ENCODE measurements at regions not wholly inside any gene's neighbourhood (a gene's known extent, or its start where the extent isn't known, plus 50 kb on each side); places are given as distances from the start of the nearest gene placed in this dataset.

GRCh38 chr17:74045608-74046280, 157.7 kb upstream of the RPL38 start (continued):
- TF ChIP-seq ZNF274 (IDR thresholded peaks at IDR 0.05; ENCODE audit: low read depth, low read length) (no peak), POLR2AphosphoS5 (IDR thresholded peaks at IDR 0.05; ENCODE audit: low read depth, low read length) (no peak), EZH2phosphoT487 (IDR thresholded peaks at IDR 0.05; ENCODE audit: borderline replicate concordance) (no peak), SP1 (IDR thresholded peaks at IDR 0.05; ENCODE audit: low read depth) (no peak), SIN3A (IDR thresholded peaks at IDR 0.05; ENCODE audit: low read depth) (no peak)

GRCh38 chr17:74049167-74049966, 154.1 kb upstream of the RPL38 start:
- ChIA-PET RAD21 (ENCODE audit: low non-redundant PET in 1 of 2, low total read pairs in 2 of 2, uncharacterized antibody in 2 of 2, unreplicated experiment in 2 of 2) (no interaction called here), CTCF (no interaction called here), POLR2A (no interaction called here)
- no peak overlapping the region for H2AFZ ChIP-seq (ENCODE audit: low read depth, low read length, poor library complexity, severe bottlenecking)
- no peak overlapping the region for H3K4me2 ChIP-seq (ENCODE audit: low read length)
- TF ChIP-seq CEBPB (IDR thresholded peaks at IDR 0.05; ENCODE audit: low read depth) = no peak
- no peak for TF ChIP-seq TCF7L2 (IDR thresholded peaks at IDR 0.05; ENCODE audit: borderline replicate concordance, extremely low read depth, insufficient read depth, insufficient read length)
- no peak for TF ChIP-seq POLR2AphosphoS5 (IDR thresholded peaks at IDR 0.05; ENCODE audit: low read depth, low read length)
- TF ChIP-seq JUND (IDR thresholded peaks at IDR 0.05) = no peak
- TF ChIP-seq EZH2 (IDR thresholded peaks at IDR 0.05) = no peak
- TF ChIP-seq SIN3A (IDR thresholded peaks at IDR 0.05; ENCODE audit: low read depth) = no peak
- no peak for TF ChIP-seq SP1 (IDR thresholded peaks at IDR 0.05; ENCODE audit: low read depth)
- no peak for TF ChIP-seq ZBTB33 (IDR thresholded peaks at IDR 0.05; ENCODE audit: extremely low read depth, insufficient replicate concordance, low read length)
- TF ChIP-seq ELF1 (IDR thresholded peaks at IDR 0.05; ENCODE audit: borderline replicate concordance, low read depth) = no peak
- no peak for TF ChIP-seq FOSL1 (IDR thresholded peaks at IDR 0.05; ENCODE audit: low read depth)
- no peak for TF ChIP-seq EGR1 (IDR thresholded peaks at IDR 0.05; ENCODE audit: low read depth)
- no peak overlapping the region for H3K9ac ChIP-seq (ENCODE audit: low read length)
- H3K4me1 ChIP-seq (ENCODE audit: control insufficient read depth in 1 of 2, insufficient read depth in 2 of 2, low read length in 2 of 2) = peaks cover 0 to 5% of the 10 kb centered on the region in 2 experiments; a peak in 1 of 4 replicates
- no peak for ATAC-seq
- H3K4me3 ChIP-seq (replicated peaks in 1 of 2; ENCODE audit: low read depth in 1 of 2, low read length in 2 of 2) = no peak overlapping the region
- BruUV-seq (replicated peaks) = no TSS peak
- DNase-seq (ENCODE audit: low read depth, low spot score) = no peak
- no peaks in the 10 kb centered on the region for H3K36me3 ChIP-seq (ENCODE audit: control insufficient read depth in 1 of 2, insufficient read depth in 2 of 2, low read length in 2 of 2)
- H3K9me2 ChIP-seq (ENCODE audit: insufficient read depth) = no peaks in the 10 kb centered on the region
- H3K9me3 ChIP-seq (ENCODE audit: control insufficient read depth in 1 of 2, insufficient read depth in 1 of 2, low read depth in 1 of 2, low read length in 2 of 2) = no peaks in the 10 kb centered on the region
- no peak overlapping the region for H3K27ac ChIP-seq (ENCODE audit: low read depth, low read length)
- intact Hi-C loops (cut with micrococcal nuclease) = no loop called here
- H4K20me1 ChIP-seq (ENCODE audit: insufficient read depth) = no peaks in the 10 kb centered on the region
- peaks cover 36% of the 10 kb centered on the region for H3K27me3 ChIP-seq (ENCODE audit: insufficient read depth, low read length)
- no peaks in the 10 kb centered on the region for H3K79me2 ChIP-seq (ENCODE audit: insufficient read depth, low read length)

All from HCT116 (cell line).